DND-41 (cell line): ENCODE measurements at regions not wholly inside any gene's neighbourhood (a gene's known extent, or its start where the extent isn't known, plus 50 kb on each side); places are given as distances from the start of the nearest gene placed in this dataset.

Experiments used
- ATAC-seq: fragments of 200-7000 bp; cut with Tn5 transposase; 3 replicates; pipeline ENCODE4 v1.9.1; 2021; ENCODE audit warnings: low read depth; ENCODE audit not compliant: insufficient read depth
- DNase-seq: peaks from one replicate; pipeline ENCODE4 v3.0.0-alpha.2; 2020
- H2AFZ ChIP-seq: 2 replicates; pipeline ENCODE4 v1.6.0; 2012; ENCODE audit warnings: low read depth, low read length
- H3K27ac ChIP-seq: 2 replicates; pipeline ENCODE4 v1.5.1; 2012; ENCODE audit warnings: low read length, inconsistent platforms
- H3K27me3 ChIP-seq: fragments of 200-600 bp; sonication (generic); 2 replicates; pipeline ENCODE4 v1.6.0; 2012; ENCODE audit warnings: low read length, mild to moderate bottlenecking, inconsistent platforms; ENCODE audit not compliant: insufficient read depth, poor library complexity
- H3K36me3 ChIP-seq: 2 replicates; pipeline ENCODE4 v1.5.1; 2012; ENCODE audit warnings: low read length, inconsistent platforms; ENCODE audit not compliant: insufficient read depth
- H3K4me1 ChIP-seq: 2 replicates; pipeline ENCODE4 v1.5.1; 2012; ENCODE audit warnings: mild to moderate bottlenecking, low read length; ENCODE audit not compliant: insufficient read depth
- H3K4me2 ChIP-seq: 2 replicates; pipeline ENCODE4 v1.6.0; 2012; ENCODE audit warnings: mild to moderate bottlenecking, moderate library complexity, low read length, inconsistent platforms; ENCODE audit not compliant: insufficient read depth
- H3K4me3 ChIP-seq, 2 experiments: fragments of 200-600 bp in 1 of 2; shearing (Covaris generic) in 1 of 2; 2 replicates each; pipeline ENCODE4 v1.5.1; 2012 to 2016; ENCODE audit warnings: inconsistent platforms in 2 of 2, low read length in 2 of 2, mild to moderate bottlenecking in 2 of 2, low read depth in 1 of 2, moderate library complexity in 1 of 2
- H3K79me2 ChIP-seq: 2 replicates; pipeline ENCODE4 v1.6.0; 2012; ENCODE audit warnings: low read length, inconsistent platforms; ENCODE audit not compliant: insufficient read depth
- H3K9ac ChIP-seq: 2 replicates; pipeline ENCODE4 v1.6.0; 2012; ENCODE audit warnings: low read depth, mild to moderate bottlenecking, inconsistent platforms, low read length, moderate library complexity
- H3K9me3 ChIP-seq: 2 replicates; pipeline ENCODE4 v1.5.1; 2012; ENCODE audit warnings: low read length, moderate library complexity, mild to moderate bottlenecking, inconsistent platforms; ENCODE audit not compliant: insufficient read depth, severe bottlenecking
- H4K20me1 ChIP-seq: 2 replicates; pipeline ENCODE4 v1.6.0; 2012; ENCODE audit warnings: low read length; ENCODE audit not compliant: insufficient read depth
- EZH2 ChIP-seq: IDR thresholded peaks from 3 replicates; pipeline ENCODE4 v1.6.1; 2012; ENCODE audit warnings: borderline replicate concordance, low read depth, mild to moderate bottlenecking, moderate library complexity, low read length, inconsistent platforms; ENCODE audit not compliant: severe bottlenecking
- TF ChIP-seq, protein P1 (sequence below): IDR thresholded peaks from 2 replicates; pipeline ENCODE4 v1.5.1; 2012; ENCODE audit warnings: borderline replicate concordance, low read length, moderate library complexity, mild to moderate bottlenecking; ENCODE audit not compliant: poor library complexity, severe bottlenecking; ENCODE audit errors: extremely low read depth

DNA sequence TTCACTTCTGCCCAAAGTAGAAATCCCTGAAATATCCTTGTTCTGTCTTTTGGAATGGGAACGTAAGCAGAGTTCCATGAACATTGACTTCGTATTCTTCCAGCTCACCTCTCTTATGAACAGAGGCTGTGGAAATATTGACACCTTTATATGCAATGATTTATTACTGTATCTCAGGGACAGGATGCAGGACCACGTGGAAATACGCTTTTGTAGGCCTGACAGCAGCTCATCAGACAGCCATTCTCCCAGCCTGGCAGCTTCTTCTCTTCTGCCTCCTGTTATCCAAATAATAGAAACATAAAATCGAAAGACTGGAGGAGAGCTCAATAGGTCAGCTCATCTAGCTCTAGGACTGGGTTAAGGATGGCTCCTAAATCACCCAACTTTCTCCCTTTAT, 106.2 kb upstream of the DTNBP1 start:
- Histone ChIP-seq H3K9ac (no peak overlapping the region), H3K4me1 (no peaks in the 10 kb centered on the region), H3K9me3 (no peaks in the 10 kb centered on the region), H3K79me2 (no peaks in the 10 kb centered on the region), H3K27me3 (no peaks in the 10 kb centered on the region), H3K36me3 (no peaks in the 10 kb centered on the region), H4K20me1 (no peaks in the 10 kb centered on the region), H2AFZ (no peak overlapping the region), H3K4me2 (no peak overlapping the region), H3K27ac (no peak overlapping the region), H3K4me3 (no peak overlapping the region)
- no peak for DNase-seq
- ATAC-seq: no peak
- TF ChIP-seq, protein P1, sequence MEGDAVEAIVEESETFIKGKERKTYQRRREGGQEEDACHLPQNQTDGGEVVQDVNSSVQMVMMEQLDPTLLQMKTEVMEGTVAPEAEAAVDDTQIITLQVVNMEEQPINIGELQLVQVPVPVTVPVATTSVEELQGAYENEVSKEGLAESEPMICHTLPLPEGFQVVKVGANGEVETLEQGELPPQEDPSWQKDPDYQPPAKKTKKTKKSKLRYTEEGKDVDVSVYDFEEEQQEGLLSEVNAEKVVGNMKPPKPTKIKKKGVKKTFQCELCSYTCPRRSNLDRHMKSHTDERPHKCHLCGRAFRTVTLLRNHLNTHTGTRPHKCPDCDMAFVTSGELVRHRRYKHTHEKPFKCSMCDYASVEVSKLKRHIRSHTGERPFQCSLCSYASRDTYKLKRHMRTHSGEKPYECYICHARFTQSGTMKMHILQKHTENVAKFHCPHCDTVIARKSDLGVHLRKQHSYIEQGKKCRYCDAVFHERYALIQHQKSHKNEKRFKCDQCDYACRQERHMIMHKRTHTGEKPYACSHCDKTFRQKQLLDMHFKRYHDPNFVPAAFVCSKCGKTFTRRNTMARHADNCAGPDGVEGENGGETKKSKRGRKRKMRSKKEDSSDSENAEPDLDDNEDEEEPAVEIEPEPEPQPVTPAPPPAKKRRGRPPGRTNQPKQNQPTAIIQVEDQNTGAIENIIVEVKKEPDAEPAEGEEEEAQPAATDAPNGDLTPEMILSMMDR: no peak
- TF ChIP-seq EZH2: no peak

GRCh38 chr6:15763837-15764236, 101.0 kb upstream of the DTNBP1 start:
- Histone ChIP-seq H3K79me2 (no peaks in the 10 kb centered on the region), H4K20me1 (no peaks in the 10 kb centered on the region), H2AFZ (no peak overlapping the region), H3K27ac (no peak overlapping the region), H3K4me2 (no peak overlapping the region), H3K9ac (no peak overlapping the region), H3K4me1 (no peaks in the 10 kb centered on the region), H3K36me3 (no peaks in the 10 kb centered on the region), H3K9me3 (no peaks in the 10 kb centered on the region), H3K27me3 (no peaks in the 10 kb centered on the region), H3K4me3 (no peak overlapping the region)
- TF ChIP-seq, protein P1: no peak
- no peak for TF ChIP-seq EZH2
- no peak for DNase-seq
- ATAC-seq: no peak

GRCh38 chr6:15763364-15763763, 100.5 kb upstream of the DTNBP1 start:
- H3K4me1 ChIP-seq: no peaks in the 10 kb centered on the region
- no peak overlapping the region for H3K4me3 ChIP-seq
- H3K36me3 ChIP-seq: no peaks in the 10 kb centered on the region
- no peak overlapping the region for H2AFZ ChIP-seq
- H3K27me3 ChIP-seq: no peaks in the 10 kb centered on the region
- H3K79me2 ChIP-seq: no peaks in the 10 kb centered on the region
- ATAC-seq: no peak
- no peaks in the 10 kb centered on the region for H4K20me1 ChIP-seq
- H3K9ac ChIP-seq: no peak overlapping the region
- DNase-seq: no peak
- H3K4me2 ChIP-seq: no peak overlapping the region
- TF ChIP-seq, protein P1: no peak
- no peak for TF ChIP-seq EZH2
- H3K9me3 ChIP-seq: no peaks in the 10 kb centered on the region
- no peak overlapping the region for H3K27ac ChIP-seq

DNA sequence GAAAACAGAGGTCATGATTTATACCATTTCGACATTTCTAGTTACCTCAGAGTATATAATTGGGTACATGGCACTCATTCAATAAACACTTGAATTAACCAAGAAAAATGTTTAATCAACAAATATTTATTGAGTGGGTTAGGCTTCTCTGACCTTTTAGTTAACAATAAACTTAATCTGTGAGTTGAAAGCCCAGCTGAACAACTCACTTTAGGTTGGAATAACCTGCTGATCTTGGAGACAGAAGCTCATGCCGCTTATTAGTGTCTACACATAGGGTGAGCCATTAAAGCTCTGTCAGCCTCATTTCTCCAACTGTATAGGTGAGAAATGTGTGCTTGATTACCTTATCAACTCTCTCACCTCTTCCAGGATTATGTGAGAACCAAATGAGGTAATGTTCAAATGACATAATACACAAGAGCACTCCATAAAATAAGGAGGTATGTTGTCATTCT, 98.2 kb upstream of the DTNBP1 start:
- Histone ChIP-seq H3K79me2 (no peaks in the 10 kb centered on the region), H3K9ac (no peak overlapping the region), H3K4me3 (no peak overlapping the region), H3K36me3 (no peaks in the 10 kb centered on the region), H2AFZ (no peak overlapping the region), H3K27me3 (no peaks in the 10 kb centered on the region), H3K27ac (no peak overlapping the region), H3K4me1 (no peaks in the 10 kb centered on the region), H4K20me1 (no peaks in the 10 kb centered on the region), H3K4me2 (no peak overlapping the region), H3K9me3 (no peaks in the 10 kb centered on the region)
- no peak for DNase-seq
- no peak for ATAC-seq
- TF ChIP-seq EZH2: no peak
- TF ChIP-seq, protein P1: no peak
